Suprapubic skin (tissue), 4 donors: ENCODE measurements at regions not wholly inside any gene's neighbourhood (a gene's known extent, or its start where the extent isn't known, plus 50 kb on each side); places are given as distances from the start of the nearest gene placed in this dataset.

Experiments used
- DNase-seq, 2 donors: peaks; one replicate each; pipeline ENCODE4 v3.0.0-alpha.2; 2019; ENCODE audit warnings: low spot score in 2 of 2
- H3K27ac ChIP-seq: fragments of 200-600 bp; sonication (generic); one replicate; pipeline ENCODE4 v1.5.1; 2019
- H3K27me3 ChIP-seq: fragments of 200-600 bp; sonication (generic); one replicate; pipeline ENCODE4 v1.5.1; 2019
- H3K36me3 ChIP-seq: fragments of 200-600 bp; sonication (generic); one replicate; pipeline ENCODE4 v1.5.1; 2019
- H3K4me1 ChIP-seq: fragments of 200-600 bp; sonication (generic); one replicate; pipeline ENCODE4 v1.5.1; 2019
- H3K4me3 ChIP-seq: fragments of 200-600 bp; sonication (generic); one replicate; pipeline ENCODE4 v1.5.1; 2019; ENCODE audit warnings: mild to moderate bottlenecking
- H3K9me3 ChIP-seq: fragments of 200-600 bp; sonication (generic); one replicate; pipeline ENCODE4 v1.5.1; 2019
- EP300 ChIP-seq: sonication (generic); formaldehyde crosslinking; IDR thresholded peaks from one replicate; pipeline ENCODE4 v1.6.1; 2017; ENCODE audit warnings: antibody characterized with exemption
- POLR2A ChIP-seq, 2 donors: fragments of 450-650 bp; IDR thresholded peaks; one replicate each; pipeline ENCODE4 v1.6.1; 2017; ENCODE audit warnings: antibody characterized with exemption in 2 of 2, mild to moderate bottlenecking in 2 of 2, moderate library complexity in 2 of 2
- POLR2AphosphoS5 ChIP-seq, 3 donors: sonication (generic); formaldehyde crosslinking; IDR thresholded peaks; one replicate each; pipeline ENCODE4 v1.6.1; 2017; ENCODE audit warnings: antibody characterized with exemption in 3 of 3
- WGBS: methylation state at CpG from one replicate; pipeline ENCODE4 v1.1.5; 2018; 5-methylcytosine and 5-hydroxymethylcytosine counted together
- TF ChIP-seq, protein P1 (sequence below), 2 donors: fragments of 200-600 bp in 1 of 2; fragments of 450-650 bp in 1 of 2; sonication (generic) in 1 of 2; IDR thresholded peaks; one replicate each; pipeline ENCODE4 v1.5.1; 2016 to 2019; ENCODE audit warnings: antibody characterized with exemption in 2 of 2, mild to moderate bottlenecking in 1 of 2, moderate library complexity in 1 of 2

DNA sequence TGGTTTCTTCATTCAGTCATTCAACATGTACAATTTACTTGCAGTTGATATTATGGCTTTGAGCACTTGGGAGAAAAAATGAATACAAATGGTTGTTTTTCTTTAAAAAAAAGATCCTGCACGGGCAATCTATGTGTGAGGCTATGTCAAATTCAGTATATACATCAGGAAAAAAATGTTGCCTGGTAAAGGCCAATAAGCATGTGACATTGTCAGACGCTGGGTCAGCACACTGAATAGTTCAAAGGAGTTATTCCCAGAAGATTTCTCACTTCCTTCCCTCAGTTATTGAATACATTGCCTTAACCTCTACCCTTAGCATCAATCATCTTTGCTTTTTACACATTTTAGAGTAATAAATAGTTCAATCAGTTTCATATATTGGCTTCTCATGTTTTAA, 319.2 kb downstream of the NUAK1 start:
- Histone ChIP-seq H3K4me1 (peaks cover 21% of the 10 kb centered on the region), H3K4me3 (no peak overlapping the region), H3K27me3 (no peaks in the 10 kb centered on the region), H3K36me3 (no peaks in the 10 kb centered on the region), H3K9me3 (no peaks in the 10 kb centered on the region), H3K27ac (no peak overlapping the region)
- no peak for TF ChIP-seq EP300
- TF ChIP-seq, protein P1, sequence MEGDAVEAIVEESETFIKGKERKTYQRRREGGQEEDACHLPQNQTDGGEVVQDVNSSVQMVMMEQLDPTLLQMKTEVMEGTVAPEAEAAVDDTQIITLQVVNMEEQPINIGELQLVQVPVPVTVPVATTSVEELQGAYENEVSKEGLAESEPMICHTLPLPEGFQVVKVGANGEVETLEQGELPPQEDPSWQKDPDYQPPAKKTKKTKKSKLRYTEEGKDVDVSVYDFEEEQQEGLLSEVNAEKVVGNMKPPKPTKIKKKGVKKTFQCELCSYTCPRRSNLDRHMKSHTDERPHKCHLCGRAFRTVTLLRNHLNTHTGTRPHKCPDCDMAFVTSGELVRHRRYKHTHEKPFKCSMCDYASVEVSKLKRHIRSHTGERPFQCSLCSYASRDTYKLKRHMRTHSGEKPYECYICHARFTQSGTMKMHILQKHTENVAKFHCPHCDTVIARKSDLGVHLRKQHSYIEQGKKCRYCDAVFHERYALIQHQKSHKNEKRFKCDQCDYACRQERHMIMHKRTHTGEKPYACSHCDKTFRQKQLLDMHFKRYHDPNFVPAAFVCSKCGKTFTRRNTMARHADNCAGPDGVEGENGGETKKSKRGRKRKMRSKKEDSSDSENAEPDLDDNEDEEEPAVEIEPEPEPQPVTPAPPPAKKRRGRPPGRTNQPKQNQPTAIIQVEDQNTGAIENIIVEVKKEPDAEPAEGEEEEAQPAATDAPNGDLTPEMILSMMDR (IDR thresholded peaks at IDR 0.05), result no peak
- TF ChIP-seq POLR2A (IDR thresholded peaks at IDR 0.05), result no peak
- TF ChIP-seq POLR2AphosphoS5 (IDR thresholded peaks at IDR 0.05), result no peak
- DNase-seq, result no peak
- 82% methylated on average over 2 of the region's 2 CpGs for whole genome bisulfite sequencing

DNA sequence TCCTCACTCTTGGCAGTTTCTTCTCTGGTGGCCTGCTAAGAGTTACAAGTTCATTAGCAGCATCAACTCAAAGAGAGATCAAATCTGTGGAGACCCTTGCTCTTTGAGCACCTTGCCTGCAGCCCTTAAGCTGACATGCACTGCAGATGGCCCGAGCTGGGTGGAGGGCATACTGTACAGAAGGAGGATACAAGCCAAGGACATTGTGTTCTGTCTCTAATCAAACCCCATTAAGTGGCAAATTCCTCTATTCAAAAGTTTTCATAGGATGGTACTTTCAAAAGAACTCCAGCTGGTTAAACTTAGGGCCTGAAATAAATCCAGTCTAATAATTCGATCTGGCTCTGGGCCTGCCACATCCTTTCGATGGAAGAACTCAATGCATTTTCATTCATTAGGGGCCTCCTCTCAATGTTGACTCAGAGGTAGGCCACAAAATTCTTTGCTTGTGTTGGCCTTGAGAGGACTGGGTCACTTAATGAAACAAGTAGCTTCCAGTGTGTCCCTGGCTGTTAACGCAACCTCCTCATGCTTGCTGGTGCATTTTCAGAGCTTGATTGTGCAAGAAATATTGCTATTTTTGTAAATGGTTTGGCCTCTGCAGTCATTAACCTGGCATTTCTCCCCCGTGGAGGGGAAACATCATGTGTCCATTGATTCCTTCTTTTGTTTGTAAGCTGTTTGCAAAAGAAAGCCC, 318.2 kb downstream of the NUAK1 start:
- no peaks in the 10 kb centered on the region for H3K9me3 ChIP-seq
- peak in 1 of 2 donors; percentile 77 for DNase-seq
- 49% methylated on average over 5 of the region's 5 CpGs for WGBS
- H3K27me3 ChIP-seq, result no peaks in the 10 kb centered on the region
- TF ChIP-seq POLR2AphosphoS5 (IDR thresholded peaks at IDR 0.05), result peak in 2 of 3 donors; percentile 44 to 77
- TF ChIP-seq POLR2A (IDR thresholded peaks at IDR 0.05), result no peak
- no peak for TF ChIP-seq EP300
- TF ChIP-seq, protein P1 (IDR thresholded peaks at IDR 0.05), result no peak
- H3K4me3 ChIP-seq, result no peak overlapping the region
- H3K27ac ChIP-seq, result peak overlapping the region; percentile 9
- H3K4me1 ChIP-seq, result peaks cover 21% of the 10 kb centered on the region
- H3K36me3 ChIP-seq, result no peaks in the 10 kb centered on the region

DNA sequence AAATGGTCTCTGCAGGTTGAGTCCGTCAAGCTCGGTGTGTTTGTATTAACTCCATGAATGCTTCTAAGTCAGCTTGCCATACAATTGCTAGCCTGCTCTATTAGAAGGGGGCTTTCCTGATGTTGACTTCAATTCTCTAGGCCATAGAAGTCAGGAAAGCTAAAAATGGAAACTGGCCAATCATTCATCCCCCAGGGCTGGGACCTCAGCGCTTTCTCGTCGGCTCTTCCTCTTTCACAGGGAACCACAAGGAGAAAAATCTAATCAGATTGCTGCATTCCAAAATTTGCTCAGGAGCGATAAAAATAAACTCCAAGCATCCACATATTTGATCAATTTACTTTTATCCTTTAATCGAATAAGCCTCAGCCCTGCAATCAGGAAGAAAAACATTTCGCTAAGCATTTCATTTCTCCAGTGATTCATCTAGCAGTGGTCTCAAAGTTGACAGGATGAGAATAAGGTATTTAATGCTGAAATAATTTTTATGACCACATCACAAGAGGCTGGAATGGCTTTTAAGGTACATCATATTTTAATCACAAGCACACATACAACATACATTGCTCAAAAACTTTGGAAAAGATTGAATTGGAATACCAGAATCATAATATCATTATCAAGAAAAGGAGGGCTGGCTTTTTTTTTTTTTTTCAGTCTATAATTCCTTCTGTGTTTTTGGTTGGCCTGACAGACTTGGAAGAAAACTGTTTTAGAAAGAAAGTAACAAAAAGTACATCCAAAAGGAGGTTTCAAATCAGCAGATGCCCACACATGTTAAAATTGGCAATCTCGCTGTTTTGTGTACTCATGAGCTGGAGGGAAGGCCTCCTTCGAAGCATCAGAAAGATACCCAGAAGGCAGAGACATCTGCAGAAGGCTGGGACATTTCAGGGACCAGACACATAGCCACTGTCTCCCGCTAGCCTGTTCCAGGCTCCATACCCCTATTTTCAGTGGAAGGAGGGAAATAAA, 316.3 kb downstream of the NUAK1 start:
- TF ChIP-seq POLR2A (IDR thresholded peaks at IDR 0.05), result no peak
- no peak for TF ChIP-seq POLR2AphosphoS5 (IDR thresholded peaks at IDR 0.05)
- TF ChIP-seq, protein P1 (IDR thresholded peaks at IDR 0.05), result no peak
- H3K27me3 ChIP-seq, result no peaks in the 10 kb centered on the region
- 63% methylated on average over 11 of the region's 11 CpGs for WGBS
- no peaks in the 10 kb centered on the region for H3K36me3 ChIP-seq
- no peak overlapping the region for H3K4me3 ChIP-seq
- H3K4me1 ChIP-seq, result peaks cover 21% of the 10 kb centered on the region
- H3K9me3 ChIP-seq, result no peaks in the 10 kb centered on the region
- H3K27ac ChIP-seq, result peak overlapping the region; percentile 9
- no peak for DNase-seq

DNA sequence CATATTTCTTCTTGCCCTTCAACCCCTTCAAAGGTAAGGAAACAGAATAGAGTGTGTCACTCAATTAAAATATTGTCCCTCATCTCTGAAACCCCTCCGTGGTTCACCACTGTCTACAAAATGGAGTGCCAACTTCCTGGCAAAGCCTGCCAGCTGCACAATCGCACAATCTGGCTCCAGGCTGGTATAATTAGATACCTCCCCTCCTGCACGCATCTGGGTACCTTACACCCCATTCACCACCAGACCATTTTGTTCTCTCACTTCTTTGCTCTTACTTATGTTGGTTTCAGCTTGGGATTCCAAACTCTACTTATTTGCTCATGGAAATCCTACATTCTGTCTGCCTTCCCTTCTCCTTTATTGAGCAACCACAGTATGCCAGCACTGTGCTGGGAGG, 314.9 kb downstream of the NUAK1 start:
- Histone ChIP-seq H3K4me1 (peaks cover 21% of the 10 kb centered on the region), H3K9me3 (no peaks in the 10 kb centered on the region), H3K27ac (no peak overlapping the region), H3K27me3 (no peaks in the 10 kb centered on the region), H3K36me3 (no peaks in the 10 kb centered on the region), H3K4me3 (no peak overlapping the region)
- TF ChIP-seq POLR2A (IDR thresholded peaks at IDR 0.05) (no peak), EP300 (no peak), POLR2AphosphoS5 (IDR thresholded peaks at IDR 0.05) (no peak)
- TF ChIP-seq, protein P1 (IDR thresholded peaks at IDR 0.05), result no peak
- no peak for DNase-seq
- WGBS, result 63% methylated on average over 3 of the region's 3 CpGs

DNA sequence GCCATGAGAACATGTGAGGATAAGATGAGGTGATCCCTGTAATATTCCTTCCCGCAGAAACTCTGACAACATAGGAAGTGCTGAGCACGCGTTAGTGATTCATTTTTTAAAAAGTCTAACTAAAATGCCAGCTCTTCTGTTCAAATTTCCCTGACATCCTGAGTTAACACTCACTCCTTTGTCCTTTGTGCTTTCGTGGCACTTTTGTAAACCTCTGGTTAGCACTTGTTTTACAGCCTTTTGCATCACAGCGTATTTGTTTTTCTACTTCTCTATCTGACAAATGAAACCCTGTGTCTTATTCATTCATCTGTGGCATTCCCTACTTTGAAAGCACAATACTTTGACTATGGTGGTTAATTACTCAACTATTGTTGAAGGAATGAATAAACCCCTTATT, 313.6 kb downstream of the NUAK1 start:
- Histone ChIP-seq H3K27ac (no peak overlapping the region), H3K4me3 (no peak overlapping the region), H3K27me3 (no peaks in the 10 kb centered on the region), H3K9me3 (no peaks in the 10 kb centered on the region), H3K4me1 (peaks cover 20% of the 10 kb centered on the region), H3K36me3 (no peaks in the 10 kb centered on the region)
- TF ChIP-seq EP300, result no peak
- TF ChIP-seq, protein P1 (IDR thresholded peaks at IDR 0.05), result no peak
- no peak for TF ChIP-seq POLR2AphosphoS5 (IDR thresholded peaks at IDR 0.05)
- TF ChIP-seq POLR2A (IDR thresholded peaks at IDR 0.05), result no peak
- DNase-seq, result no peak
- WGBS, result 79% methylated on average over 5 of the region's 5 CpGs
